ENCODE measurements at regions not wholly inside any gene's neighbourhood (a gene's known extent, or its start where the extent isn't known, plus 50 kb on each side); places are given as distances from the start of the nearest gene placed in this dataset.

DNA sequence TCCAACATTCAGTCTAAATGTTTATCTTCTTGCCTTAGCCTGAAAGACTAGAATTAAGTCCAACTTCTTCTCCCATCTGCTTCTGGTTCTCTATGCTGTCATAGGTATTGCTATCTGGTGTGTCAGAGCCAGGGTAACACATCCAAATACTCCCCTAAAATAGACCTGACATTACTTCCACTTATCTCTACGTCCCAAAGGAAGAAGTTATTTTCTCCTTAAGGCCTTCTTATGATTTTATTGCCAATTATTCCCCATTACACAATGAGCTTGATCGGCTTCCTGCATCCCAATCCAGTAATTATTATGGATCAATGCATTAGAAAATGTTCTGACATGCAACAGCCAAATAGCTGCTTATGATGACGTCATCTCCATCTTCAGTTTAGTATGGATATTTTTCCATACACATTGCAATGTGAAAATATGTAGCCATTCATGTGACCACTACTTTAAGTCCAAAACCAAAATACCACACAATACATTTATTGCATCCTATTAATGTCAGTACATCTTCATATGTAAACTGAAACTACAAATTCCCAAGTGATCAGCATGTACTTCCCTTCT, 555.5 kb downstream of the MAT2B start:
- DNase-seq (ENCODE audit: low spot score) (no peak), ATAC-seq (no peak), FAIRE-seq (no peak)
- no peaks in the 10 kb centered on the region for H4K20me1 ChIP-seq (ENCODE audit: insufficient read depth, low read length)
- 0% methylated on average over 3 of the region's 3 CpGs for WGBS (ENCODE audit: low lambda C conversion rate)
- peaks cover 18% of the 10 kb centered on the region; the same call in 1 of the 2 replicates for H3K9me3 ChIP-seq (ENCODE audit: low read length)
- no peak overlapping the region for H2AFZ ChIP-seq (ENCODE audit: low read length)
- BruUV-seq (replicated peaks): no TSS peak
- no peaks in the 10 kb centered on the region for H3K79me2 ChIP-seq (ENCODE audit: insufficient read depth, low read length)
- no peaks in the 10 kb centered on the region for H3K4me1 ChIP-seq (ENCODE audit: insufficient read depth, low read length)
- H3K27ac ChIP-seq (ENCODE audit: extremely low read length, insufficient read depth, low read length): no peak overlapping the region
- H3K36me3 ChIP-seq (replicated peaks in 1 of 2; ENCODE audit: control insufficient read depth in 1 of 2, insufficient read depth in 2 of 2, low read length in 2 of 2): no peaks in the 10 kb centered on the region
- ChIA-PET CTCF (ENCODE audit: low intra/inter-chr PET ratio, low total read pairs) (no interaction called here), POLR2A (no interaction called here)
- H3K4me2 ChIP-seq (ENCODE audit: low read depth, low read length): no peak overlapping the region
- no peak overlapping the region for H3K4me3 ChIP-seq (replicated peaks in 1 of 3; ENCODE audit: insufficient read depth in 1 of 3, low read depth in 2 of 3, low read length in 3 of 3)
- intact Hi-C loops (cut with micrococcal nuclease; ENCODE audit: unreplicated experiment): no loop called here
- no peaks in the 10 kb centered on the region for H3K27me3 ChIP-seq (ENCODE audit: control insufficient read depth in 1 of 2, insufficient read depth in 2 of 2, low read length in 2 of 2)
- in situ Hi-C loops (cut with HindIII; ENCODE audit: extremely low pct_ligation_motif_present, low pct_unique_long_range_greater_than_20kb): no loop called here
- H3K9ac ChIP-seq (ENCODE audit: insufficient read depth, low read depth, low read length): no peak overlapping the region
- TF ChIP-seq KLF11 (CRISPR knock-in tag; IDR thresholded peaks at IDR 0.05): no peak
- TF ChIP-seq CREB1 (IDR thresholded peaks at IDR 0.05): peak; percentile 97
- no peak for TF ChIP-seq CREB1 (CRISPR knock-in tag; IDR thresholded peaks at IDR 0.05)
- no peak for TF ChIP-seq FOXA1 (IDR thresholded peaks at IDR 0.05)
- TF ChIP-seq FOXA1 (CRISPR knock-in tag; IDR thresholded peaks at IDR 0.05): no peak
- no peak for TF ChIP-seq TRIM24 (CRISPR knock-in tag; IDR thresholded peaks at IDR 0.05)
- TF ChIP-seq, protein P1, sequence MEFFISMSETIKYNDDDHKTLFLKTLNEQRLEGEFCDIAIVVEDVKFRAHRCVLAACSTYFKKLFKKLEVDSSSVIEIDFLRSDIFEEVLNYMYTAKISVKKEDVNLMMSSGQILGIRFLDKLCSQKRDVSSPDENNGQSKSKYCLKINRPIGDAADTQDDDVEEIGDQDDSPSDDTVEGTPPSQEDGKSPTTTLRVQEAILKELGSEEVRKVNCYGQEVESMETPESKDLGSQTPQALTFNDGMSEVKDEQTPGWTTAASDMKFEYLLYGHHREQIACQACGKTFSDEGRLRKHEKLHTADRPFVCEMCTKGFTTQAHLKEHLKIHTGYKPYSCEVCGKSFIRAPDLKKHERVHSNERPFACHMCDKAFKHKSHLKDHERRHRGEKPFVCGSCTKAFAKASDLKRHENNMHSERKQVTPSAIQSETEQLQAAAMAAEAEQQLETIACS (CRISPR knock-in tag; IDR thresholded peaks at IDR 0.05): no peak
- TF ChIP-seq ZNF646 (CRISPR knock-in tag; IDR thresholded peaks at IDR 0.05): no peak
- TF ChIP-seq ZNF468 (CRISPR knock-in tag; IDR thresholded peaks at IDR 0.05): no peak
- no peak for TF ChIP-seq ZNF589 (CRISPR knock-in tag; conservative IDR thresholded peaks at IDR 0.05)
- TF ChIP-seq EP300 (IDR thresholded peaks at IDR 0.05; ENCODE audit: low read depth in 2 of 2, low read length in 2 of 2): no peak
- no peak for TF ChIP-seq EP300 (CRISPR knock-in tag; IDR thresholded peaks at IDR 0.05; ENCODE audit: borderline replicate concordance)
- TF ChIP-seq CENPBD1 (CRISPR knock-in tag; IDR thresholded peaks at IDR 0.05; ENCODE audit: borderline replicate concordance, low read depth): no peak
- TF ChIP-seq ATF7 (IDR thresholded peaks at IDR 0.05): peak; percentile 99
- no peak for TF ChIP-seq ATF7 (CRISPR knock-in tag; IDR thresholded peaks at IDR 0.05)
- TF ChIP-seq, protein P2, sequence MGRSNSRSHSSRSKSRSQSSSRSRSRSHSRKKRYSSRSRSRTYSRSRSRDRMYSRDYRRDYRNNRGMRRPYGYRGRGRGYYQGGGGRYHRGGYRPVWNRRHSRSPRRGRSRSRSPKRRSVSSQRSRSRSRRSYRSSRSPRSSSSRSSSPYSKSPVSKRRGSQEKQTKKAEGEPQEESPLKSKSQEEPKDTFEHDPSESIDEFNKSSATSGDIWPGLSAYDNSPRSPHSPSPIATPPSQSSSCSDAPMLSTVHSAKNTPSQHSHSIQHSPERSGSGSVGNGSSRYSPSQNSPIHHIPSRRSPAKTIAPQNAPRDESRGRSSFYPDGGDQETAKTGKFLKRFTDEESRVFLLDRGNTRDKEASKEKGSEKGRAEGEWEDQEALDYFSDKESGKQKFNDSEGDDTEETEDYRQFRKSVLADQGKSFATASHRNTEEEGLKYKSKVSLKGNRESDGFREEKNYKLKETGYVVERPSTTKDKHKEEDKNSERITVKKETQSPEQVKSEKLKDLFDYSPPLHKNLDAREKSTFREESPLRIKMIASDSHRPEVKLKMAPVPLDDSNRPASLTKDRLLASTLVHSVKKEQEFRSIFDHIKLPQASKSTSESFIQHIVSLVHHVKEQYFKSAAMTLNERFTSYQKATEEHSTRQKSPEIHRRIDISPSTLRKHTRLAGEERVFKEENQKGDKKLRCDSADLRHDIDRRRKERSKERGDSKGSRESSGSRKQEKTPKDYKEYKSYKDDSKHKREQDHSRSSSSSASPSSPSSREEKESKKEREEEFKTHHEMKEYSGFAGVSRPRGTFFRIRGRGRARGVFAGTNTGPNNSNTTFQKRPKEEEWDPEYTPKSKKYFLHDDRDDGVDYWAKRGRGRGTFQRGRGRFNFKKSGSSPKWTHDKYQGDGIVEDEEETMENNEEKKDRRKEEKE (IDR thresholded peaks at IDR 0.05): no peak
- no peak for TF ChIP-seq NCOA2 (CRISPR knock-in tag; IDR thresholded peaks at IDR 0.05)
